GM12872 (cell line): ENCODE measurements at regions not wholly inside any gene's neighbourhood (a gene's known extent, or its start where the extent isn't known, plus 50 kb on each side); places are given as distances from the start of the nearest gene placed in this dataset.

Experiments used
- CTCF ChIP-seq: IDR thresholded peaks from 3 replicates; pipeline ENCODE4 v1.5.1; 2011; ENCODE audit warnings: low read depth, mild to moderate bottlenecking, low read length, moderate library complexity; ENCODE audit not compliant: insufficient read depth

- TF ChIP-seq CTCF = no peak
Measured at GRCh38 chr11:109071262-109071661, 350.7 kb upstream of the C11orf87 start.

GRCh38 chr11:109071712-109072524 is 350.1 kb upstream of the C11orf87 start:
- TF ChIP-seq CTCF = no peak

- TF ChIP-seq CTCF = no peak
Measured at GRCh38 chr11:109073032-109073822, 348.8 kb upstream of the C11orf87 start.

DNA sequence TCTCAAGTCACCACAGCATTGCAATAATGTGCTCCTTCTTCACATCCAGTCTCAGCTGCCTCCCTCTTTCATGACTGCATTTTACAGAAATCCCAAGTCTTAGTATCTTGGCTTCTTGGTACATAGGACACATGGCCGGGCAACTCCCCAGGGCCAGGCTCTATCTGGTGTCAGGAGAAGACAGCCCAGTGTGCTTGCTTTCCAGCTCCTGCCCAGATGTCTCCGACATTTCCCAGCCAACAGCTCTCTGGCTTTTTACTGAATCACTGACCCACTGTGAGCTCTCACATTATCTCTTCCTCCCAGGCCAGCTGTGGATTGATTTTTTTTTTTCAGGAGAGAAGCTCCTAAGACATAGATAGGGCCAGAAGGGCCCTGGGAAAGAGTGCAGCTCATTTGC is 346.0 kb upstream of the C11orf87 start:
- TF ChIP-seq CTCF = no peak

GRCh38 chr11:109076870-109077269 is 345.1 kb upstream of the C11orf87 start:
- no peak for TF ChIP-seq CTCF

- no peak for TF ChIP-seq CTCF
Measured at GRCh38 chr11:109077291-109077920, 344.6 kb upstream of the C11orf87 start.

GRCh38 chr11:109085708-109086373 is 336.1 kb upstream of the C11orf87 start:
- TF ChIP-seq CTCF = no peak
